ENCODE measurements at regions not wholly inside any gene's neighbourhood (a gene's known extent, or its start where the extent isn't known, plus 50 kb on each side); places are given as distances from the start of the nearest gene placed in this dataset.
"Not testable (repeated sequence)": the region's sequence is repeated elsewhere in the genome, so short reads cannot be mapped to it uniquely, and the experiment has no call there.

DNA sequence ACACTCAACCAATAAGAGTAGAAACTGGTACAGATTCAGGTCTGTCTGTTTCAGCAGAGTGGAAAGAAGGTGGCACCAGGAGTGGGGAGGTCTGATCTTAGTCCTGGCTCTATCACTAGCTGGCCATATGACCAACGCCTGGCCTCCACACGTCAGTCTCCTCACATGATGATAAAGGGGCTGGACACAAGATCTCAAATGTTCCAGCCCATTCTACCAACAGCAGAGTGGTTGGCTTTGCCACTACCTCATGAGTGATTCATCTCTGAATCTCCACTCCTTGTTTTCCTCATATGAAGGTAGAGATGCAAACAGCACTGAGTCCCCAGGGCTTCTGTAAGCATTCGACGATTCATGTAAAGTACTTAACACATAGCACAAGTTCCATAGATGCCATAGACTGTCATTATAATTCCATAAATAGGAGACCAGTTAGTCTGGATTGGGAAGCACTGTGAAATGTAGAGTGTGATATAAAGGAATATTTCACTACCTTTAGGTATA lies 281.9 kb upstream of the ASIC2 start:
- no peak for DNase-seq

GRCh38 chr17:33579740-33580139 lies 286.6 kb upstream of the ASIC2 start:
- not testable (repeated sequence) for DNase-seq

DNA sequence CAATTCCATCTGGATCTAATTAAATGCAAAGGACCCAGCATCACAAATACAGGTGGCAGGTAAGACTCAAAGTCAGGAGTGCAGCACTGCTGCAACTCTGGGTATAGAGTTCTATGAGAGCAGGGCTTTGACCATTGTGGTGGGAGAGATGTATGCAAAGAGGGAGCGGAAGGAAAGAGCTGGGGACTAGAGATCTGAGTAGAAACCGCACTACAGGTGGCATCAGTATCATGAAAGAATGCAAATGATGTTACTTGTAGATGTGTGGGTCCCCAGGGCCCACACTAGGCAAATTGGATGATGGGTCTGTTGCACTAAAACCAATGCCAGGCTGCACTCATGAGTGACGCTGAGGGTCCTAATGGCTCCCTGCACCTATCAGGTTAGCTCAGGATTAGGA lies 287.1 kb upstream of the ASIC2 start:
- no peak for DNase-seq

DNA sequence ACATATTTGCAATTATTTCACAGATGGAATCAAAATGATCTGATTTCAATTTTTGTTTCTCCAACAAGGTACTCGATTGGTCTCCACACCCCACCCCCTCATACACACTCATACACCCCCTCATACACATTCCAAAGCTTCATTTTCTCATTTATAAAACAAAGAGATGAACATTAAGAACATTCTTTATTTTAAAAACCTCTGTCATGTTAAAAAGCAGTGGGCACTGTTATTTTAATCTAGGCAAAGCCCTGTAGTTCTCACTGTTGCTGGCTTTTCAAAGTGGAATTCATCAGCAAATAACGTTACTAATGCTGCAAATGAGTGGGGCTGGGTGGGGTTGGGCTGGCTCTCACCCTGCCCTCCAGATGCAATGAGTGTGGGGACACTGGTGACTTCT lies 289.6 kb upstream of the ASIC2 start:
- DNase-seq, result no peak

- DNase-seq, result no peak
Measured at GRCh38 chr17:33583518-33584417, 290.7 kb upstream of the ASIC2 start.

DNA sequence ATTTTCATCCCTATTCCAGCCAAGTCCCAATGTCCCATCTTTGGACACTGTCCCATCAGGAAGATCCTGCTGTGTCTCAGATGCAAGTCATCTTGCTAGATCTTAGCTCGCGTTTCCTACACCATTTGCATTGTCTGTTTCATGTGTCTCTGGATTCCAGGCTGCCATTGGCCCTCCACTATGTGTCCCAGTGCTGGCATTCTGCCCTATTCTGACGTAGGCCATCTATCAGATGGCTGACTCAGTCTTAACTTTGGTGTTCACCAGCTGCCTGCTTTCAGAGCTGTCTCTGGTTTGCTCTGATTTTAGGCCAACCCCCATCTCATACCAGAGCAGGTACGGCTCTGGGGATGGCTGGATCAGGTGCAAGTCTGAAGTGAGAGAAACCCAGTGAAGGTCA lies 300.9 kb upstream of the ASIC2 start:
- no peak for DNase-seq

- no peak for DNase-seq
Measured at GRCh38 chr17:33595828-33596227, 302.7 kb upstream of the ASIC2 start.

- no peak for DNase-seq
Measured at GRCh38 chr17:33596899-33597298, 303.8 kb upstream of the ASIC2 start.

GRCh38 chr17:33598797-33599196 lies 305.7 kb upstream of the ASIC2 start:
- no peak for DNase-seq

- no peak for DNase-seq
Measured at GRCh38 chr17:33602981-33603380, 309.9 kb upstream of the ASIC2 start.

DNA sequence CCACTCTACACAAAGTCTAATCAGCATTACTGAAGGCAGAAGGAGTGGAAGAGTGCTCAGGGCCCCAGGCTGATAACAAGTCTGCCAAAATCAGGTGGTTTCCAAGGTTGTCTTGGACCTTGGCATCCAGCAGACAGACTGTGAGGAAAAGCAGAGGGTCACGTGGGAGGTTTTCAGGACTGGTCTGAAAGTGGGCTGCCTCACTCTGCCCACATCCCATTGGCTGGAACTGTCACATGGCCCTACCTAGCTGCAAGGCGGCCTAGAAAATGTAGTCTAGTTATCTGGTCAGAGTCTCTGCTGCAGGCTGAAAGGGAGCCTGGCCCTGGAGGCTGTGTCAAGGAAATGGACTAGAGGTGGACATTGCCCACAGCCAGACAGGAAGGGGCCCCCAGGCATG lies 310.7 kb upstream of the ASIC2 start:
- DNase-seq, result no peak

DNA sequence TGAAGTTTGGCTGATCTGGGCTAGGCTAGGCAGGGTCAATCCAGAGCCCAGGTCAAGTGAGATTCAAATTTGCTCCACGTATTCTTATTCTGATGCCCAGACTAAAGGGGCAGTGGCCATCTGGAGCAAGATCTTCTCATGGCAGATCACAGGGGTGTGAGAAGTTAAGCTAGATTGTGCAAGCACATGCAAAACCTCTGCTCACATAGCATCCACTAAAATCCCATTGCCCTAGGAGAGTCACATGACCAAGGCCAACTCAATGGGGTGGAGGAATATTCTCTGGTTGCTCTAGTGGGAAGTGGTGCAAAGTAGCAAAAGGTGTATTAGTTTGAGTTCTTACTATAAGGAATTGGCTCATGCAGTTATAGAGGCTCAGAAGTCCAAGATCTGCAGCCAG lies 318.4 kb upstream of the ASIC2 start:
- no peak for DNase-seq

GRCh38 chr17:33615861-33616260 lies 322.8 kb upstream of the ASIC2 start:
- no peak for DNase-seq

DNA sequence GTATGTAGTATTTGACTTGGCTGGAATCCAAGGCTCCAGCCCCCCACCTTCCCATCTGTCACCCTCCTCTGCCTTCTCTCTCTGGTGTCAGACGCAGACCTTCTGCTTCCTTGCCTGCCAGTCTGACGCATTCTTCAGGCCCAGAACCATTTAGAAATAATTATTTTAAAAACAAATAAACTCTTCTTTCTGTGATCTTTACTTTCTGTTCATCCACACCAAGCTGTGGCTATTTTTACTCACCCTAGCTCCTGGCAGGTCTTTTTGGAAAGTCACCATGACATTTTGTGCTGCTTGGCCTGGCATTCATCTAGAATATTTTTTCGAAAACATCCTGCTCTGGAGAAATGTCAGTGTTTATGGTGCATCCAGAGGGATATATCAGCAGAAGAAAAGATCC lies 330.7 kb upstream of the ASIC2 start:
- DNase-seq, result no peak

DNA sequence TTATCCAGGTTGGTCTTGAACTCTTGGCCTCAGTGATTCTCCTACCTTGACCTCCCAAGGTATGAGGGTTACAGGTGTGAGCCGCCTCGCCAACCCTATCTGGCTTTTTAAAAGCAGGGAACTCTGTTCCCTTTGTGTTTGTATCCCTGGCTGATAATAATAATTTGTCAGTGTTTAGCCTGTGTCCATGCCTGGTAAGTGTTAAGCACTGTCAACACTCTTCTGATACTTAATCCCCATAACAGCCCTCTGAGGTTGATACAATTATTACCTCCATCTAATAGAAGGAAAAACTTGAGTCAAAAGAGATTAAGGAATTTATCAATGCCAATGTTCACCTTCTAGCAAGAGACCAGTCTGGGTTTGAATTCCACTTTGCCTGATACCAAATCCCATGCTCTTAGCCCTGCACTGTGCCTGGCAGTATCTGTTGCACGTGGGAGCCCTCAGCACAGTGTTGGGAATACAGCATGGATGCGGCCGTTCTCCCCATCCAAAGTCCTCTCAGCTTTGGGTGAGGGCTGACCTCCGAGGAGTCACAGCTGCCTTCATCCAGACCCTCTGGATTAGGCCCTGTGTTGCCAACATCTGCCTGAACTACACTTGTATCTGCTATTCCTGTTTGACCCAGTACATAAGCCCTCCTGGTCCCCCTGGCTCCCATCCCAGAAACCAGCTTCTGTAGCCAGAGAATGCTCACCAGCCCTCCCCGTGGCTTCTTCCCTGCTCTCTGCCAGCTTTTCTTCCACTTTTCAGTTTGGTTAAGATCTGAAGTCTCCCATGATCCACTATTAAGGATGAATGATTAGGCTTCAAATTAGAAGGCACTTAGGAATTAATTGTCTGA lies 335.6 kb upstream of the ASIC2 start:
- no peak for DNase-seq

DNA sequence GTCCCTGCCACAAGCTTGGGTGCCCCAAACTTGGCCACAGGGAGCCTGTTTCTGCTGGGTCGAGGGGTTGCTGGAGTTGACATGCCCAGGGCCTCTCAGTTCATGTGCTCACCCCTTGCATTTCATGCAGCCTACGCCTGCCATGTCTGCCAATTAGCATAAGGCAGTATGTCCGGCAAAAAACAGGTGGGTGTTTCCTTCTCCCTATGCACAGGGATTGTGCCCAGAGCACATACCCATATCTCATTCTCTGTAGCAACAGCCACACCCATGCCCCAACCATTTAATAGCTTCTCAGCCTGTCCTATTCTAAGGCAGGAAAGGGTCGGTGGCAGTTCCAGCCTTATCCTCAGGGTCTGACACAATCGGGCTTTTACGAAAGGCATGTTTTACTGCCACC lies 340.4 kb upstream of the ASIC2 start:
- DNase-seq, result no peak

DNA sequence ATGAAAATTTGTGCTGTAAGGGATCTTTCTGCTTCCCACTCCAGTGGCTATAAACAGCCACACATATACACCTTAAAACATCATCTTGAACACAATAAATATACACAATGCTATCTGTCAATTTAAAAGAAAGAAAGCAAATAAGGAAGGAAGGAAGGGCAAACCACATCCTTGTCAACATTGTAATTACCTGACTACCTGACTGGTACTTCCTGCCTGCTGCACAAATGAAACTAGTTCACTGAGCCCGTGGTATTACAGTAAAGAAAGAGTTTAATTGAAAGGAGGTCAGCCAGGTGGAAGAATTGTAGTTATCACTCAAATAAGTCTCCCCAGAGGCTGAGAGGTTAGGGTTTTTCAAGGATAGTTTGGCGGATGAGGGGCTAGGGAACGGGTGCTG lies 344.4 kb upstream of the ASIC2 start:
- no peak for DNase-seq

DNA sequence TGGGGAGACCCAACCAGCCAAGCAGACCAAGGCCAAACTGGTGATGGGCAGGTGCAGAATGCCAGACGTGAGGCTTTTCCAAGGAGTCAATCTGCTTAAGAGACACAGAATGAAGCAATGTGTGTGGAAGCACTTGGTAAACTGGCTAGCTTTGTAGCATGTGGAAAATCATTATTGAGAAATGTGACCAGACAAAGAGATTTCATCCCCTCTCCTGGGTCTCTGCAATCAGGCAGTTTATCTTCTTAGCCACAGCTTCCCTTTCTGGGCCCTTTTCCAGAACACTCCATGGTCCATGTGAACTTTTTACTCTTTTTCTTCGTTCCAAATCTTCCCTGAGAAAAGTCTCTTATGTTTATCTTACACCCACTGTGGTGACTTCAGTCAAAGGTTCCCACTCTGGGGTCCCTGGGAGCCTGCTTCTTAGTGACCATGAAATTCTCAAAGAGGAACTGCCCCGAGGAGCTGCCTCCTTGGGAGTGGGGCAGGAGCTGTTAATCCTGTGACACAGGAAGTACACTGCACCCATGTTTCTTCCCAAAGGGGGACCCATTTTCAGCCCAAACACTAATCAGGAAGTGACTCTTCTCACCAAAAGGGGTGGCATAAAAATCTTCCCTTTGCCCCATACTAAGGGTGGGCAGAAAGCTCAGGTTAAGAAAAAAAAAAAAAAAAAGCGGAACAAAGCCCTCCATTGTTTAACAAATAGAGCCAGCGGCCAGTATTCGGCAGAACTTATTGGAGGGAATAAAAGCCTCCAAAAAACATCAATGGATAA lies 346.2 kb upstream of the ASIC2 start:
- DNase-seq, result no peak

- DNase-seq, result no peak
Measured at GRCh38 chr17:33640629-33641028, 347.5 kb upstream of the ASIC2 start.

- no peak for DNase-seq
Measured at GRCh38 chr17:33642002-33642401, 348.9 kb upstream of the ASIC2 start.

GRCh38 chr17:33647956-33648355 lies 354.9 kb upstream of the ASIC2 start:
- DNase-seq, result no peak

DNA sequence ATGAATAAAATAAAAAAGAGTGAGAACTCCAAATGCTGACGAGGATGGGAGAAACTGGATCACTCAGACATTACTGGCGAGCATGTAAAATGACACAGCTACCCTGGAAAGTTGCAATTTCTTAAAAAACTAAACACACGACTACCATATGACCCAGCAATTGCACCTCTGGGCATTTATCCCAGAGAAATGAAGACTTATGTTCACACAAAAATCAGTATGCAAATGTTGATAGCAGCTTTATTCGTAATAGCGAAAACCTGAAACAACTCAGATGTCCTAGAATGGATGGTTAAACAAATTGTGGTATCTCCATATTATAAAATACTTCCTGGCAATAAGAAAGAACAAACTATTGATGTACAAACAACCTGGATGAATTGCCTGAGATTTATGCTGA lies 357.2 kb upstream of the ASIC2 start:
- DNase-seq, result no peak

GRCh38 chr17:33651686-33652085 lies 358.6 kb upstream of the ASIC2 start:
- DNase-seq, result no peak
